Daoy (cell line): ENCODE measurements at regions not wholly inside any gene's neighbourhood (a gene's known extent, or its start where the extent isn't known, plus 50 kb on each side); places are given as distances from the start of the nearest gene placed in this dataset.

Experiments
- DNase-seq: peaks from one replicate; pipeline ENCODE4 v3.0.0-alpha.2; 2015; ENCODE audit warnings: low read depth

- DNase-seq: no peak
Observed at GRCh38 chr2:240284503-240285259, 144.2 kb upstream of the OTOS start.

GRCh38 chr2:240285725-240286124, 145.3 kb upstream of the OTOS start:
- DNase-seq: no peak

- no peak for DNase-seq
Observed at GRCh38 chr2:240286596-240286995, 146.1 kb upstream of the OTOS start.

- no peak for DNase-seq
Observed at GRCh38 chr2:240287011-240287410, 146.6 kb upstream of the OTOS start.

GRCh38 chr2:240287496-240288086, 147.1 kb upstream of the OTOS start:
- DNase-seq: no peak

GRCh38 chr2:240288087-240288521, 147.4 kb upstream of the GPC1 start:
- no peak for DNase-seq

- DNase-seq: no peak
Observed at GRCh38 chr2:240289701-240290431, 145.6 kb upstream of the GPC1 start.

- no peak for DNase-seq
Observed at GRCh38 chr2:240290432-240291336, 144.8 kb upstream of the GPC1 start.

- no peak for DNase-seq
Observed at GRCh38 chr2:240291337-240292034, 144.0 kb upstream of the GPC1 start.

GRCh38 chr2:240292035-240292574, 143.4 kb upstream of the GPC1 start:
- DNase-seq: no peak

- no peak for DNase-seq
Observed at GRCh38 chr2:240292619-240293525, 142.6 kb upstream of the GPC1 start.

GRCh38 chr2:240293557-240294461, 141.7 kb upstream of the GPC1 start:
- no peak for DNase-seq

GRCh38 chr2:240294514-240294913, 140.9 kb upstream of the GPC1 start:
- no peak for DNase-seq

- no peak for DNase-seq
Observed at GRCh38 chr2:240295256-240296103, 140.0 kb upstream of the GPC1 start.

- no peak for DNase-seq
Observed at GRCh38 chr2:240296104-240296406, 139.4 kb upstream of the GPC1 start.

- DNase-seq: no peak
Observed at GRCh38 chr2:240296476-240297255, 138.8 kb upstream of the GPC1 start.
